ENCODE measurements at regions not wholly inside any gene's neighbourhood (a gene's known extent, or its start where the extent isn't known, plus 50 kb on each side); places are given as distances from the start of the nearest gene placed in this dataset.
A peak's percentile ranks its signal among the peaks of the same experiment; 100 is the strongest.

DNA sequence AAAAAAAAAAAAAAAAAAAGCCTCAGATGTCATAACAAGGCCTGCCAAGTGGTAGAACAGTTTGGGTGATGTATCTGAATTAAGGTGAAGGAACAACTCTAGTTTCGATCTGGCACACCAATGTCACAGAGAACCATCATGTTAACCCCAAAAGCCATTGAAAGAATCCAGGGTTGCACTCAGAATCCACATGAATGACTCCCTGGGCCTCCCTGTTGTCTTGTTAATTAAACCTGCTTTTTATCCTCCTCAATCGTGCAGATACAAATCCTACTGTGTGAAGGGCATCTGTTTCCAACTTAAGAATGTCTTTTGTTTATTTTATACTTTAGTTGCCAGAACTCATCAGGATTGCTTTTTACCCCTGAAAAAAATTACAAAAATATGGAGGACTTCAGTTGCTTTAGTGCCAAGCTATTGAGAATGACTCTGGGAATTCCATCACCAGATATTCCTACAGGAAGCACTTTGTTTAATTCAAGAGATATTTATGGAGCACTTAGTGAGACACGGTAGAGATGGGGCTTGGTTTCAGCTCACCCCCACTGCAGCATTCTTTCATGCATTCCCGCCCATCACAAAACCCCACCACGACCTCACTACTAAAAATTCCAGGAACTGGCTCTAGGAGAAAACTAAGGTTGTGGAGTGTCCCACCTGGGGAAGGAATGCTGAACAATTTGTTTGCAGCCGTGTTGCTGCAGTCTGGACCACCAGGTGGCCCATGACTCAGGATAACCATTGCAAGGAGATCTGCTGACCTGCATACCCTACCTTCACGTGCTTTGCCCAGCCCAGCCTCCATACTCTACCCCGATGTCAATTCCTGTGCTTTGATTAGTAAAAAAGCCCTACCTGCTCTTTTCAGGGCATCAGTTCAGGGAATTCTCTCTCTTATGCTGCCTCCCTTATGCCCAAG, 63.8 kb upstream of the GPRC5B start (continued):
- TF ChIP-seq JUND (IDR thresholded peaks at IDR 0.05; ENCODE audit: low read length) (peak; percentile 80), TCF12 (IDR thresholded peaks at IDR 0.05; ENCODE audit: low read depth, low read length) (peak; percentile 96), CHD2 (IDR thresholded peaks at IDR 0.05; ENCODE audit: low read length) (no peak), FOSL1 (IDR thresholded peaks at IDR 0.05; ENCODE audit: insufficient read depth, low read depth, low read length) (no peak), SP4 (IDR thresholded peaks at IDR 0.05; ENCODE audit: low read length) (no peak), GABPA (IDR thresholded peaks at IDR 0.05; ENCODE audit: borderline replicate concordance, insufficient read depth, low read length) (no peak), GTF2F1 (IDR thresholded peaks at IDR 0.05; ENCODE audit: borderline replicate concordance, low read depth, low read length) (no peak), TAF7 (optimal IDR thresholded peaks at IDR 0.05; ENCODE audit: borderline replicate concordance, low read depth, low read length) (no peak), SRF (IDR thresholded peaks at IDR 0.05; ENCODE audit: low read depth, low read length) (no peak), EP300 (IDR thresholded peaks at IDR 0.05; ENCODE audit: borderline replicate concordance in 1 of 2, low read depth in 2 of 2, low read length in 2 of 2) (peak; percentile 4 to 88; a peak in 2 of 3 replicates), CBX8 (IDR thresholded peaks at IDR 0.05; ENCODE audit: borderline replicate concordance, low read depth, low read length) (no peak), BACH1 (IDR thresholded peaks at IDR 0.05; ENCODE audit: low read length) (peak; percentile 99), SP2 (IDR thresholded peaks at IDR 0.05; ENCODE audit: low read length) (no peak), KDM5A (IDR thresholded peaks at IDR 0.05; ENCODE audit: low read length) (no peak), CBX5 (IDR thresholded peaks at IDR 0.05; ENCODE audit: low read depth, low read length) (no peak), TAF1 (IDR thresholded peaks at IDR 0.05; ENCODE audit: low read depth, low read length) (0 out of 2 replicates have a peak, but pooled peaks have one; percentile 15), SIRT6 (IDR thresholded peaks at IDR 0.05; ENCODE audit: low read length) (no peak), JUN (IDR thresholded peaks at IDR 0.05; ENCODE audit: low read depth, low read length) (0 out of 2 replicates have a peak, but pooled peaks have one; percentile 21)
- TF ChIP-seq, protein P1, sequence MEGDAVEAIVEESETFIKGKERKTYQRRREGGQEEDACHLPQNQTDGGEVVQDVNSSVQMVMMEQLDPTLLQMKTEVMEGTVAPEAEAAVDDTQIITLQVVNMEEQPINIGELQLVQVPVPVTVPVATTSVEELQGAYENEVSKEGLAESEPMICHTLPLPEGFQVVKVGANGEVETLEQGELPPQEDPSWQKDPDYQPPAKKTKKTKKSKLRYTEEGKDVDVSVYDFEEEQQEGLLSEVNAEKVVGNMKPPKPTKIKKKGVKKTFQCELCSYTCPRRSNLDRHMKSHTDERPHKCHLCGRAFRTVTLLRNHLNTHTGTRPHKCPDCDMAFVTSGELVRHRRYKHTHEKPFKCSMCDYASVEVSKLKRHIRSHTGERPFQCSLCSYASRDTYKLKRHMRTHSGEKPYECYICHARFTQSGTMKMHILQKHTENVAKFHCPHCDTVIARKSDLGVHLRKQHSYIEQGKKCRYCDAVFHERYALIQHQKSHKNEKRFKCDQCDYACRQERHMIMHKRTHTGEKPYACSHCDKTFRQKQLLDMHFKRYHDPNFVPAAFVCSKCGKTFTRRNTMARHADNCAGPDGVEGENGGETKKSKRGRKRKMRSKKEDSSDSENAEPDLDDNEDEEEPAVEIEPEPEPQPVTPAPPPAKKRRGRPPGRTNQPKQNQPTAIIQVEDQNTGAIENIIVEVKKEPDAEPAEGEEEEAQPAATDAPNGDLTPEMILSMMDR (IDR thresholded peaks at IDR 0.05; ENCODE audit: control extremely low read depth in 1 of 3, insufficient read depth in 1 of 3, low read depth in 1 of 3, low read length in 3 of 3): peak; percentile 55 to 68 (median 63)
- TF ChIP-seq, protein P2, sequence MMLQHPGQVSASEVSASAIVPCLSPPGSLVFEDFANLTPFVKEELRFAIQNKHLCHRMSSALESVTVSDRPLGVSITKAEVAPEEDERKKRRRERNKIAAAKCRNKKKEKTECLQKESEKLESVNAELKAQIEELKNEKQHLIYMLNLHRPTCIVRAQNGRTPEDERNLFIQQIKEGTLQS (IDR thresholded peaks at IDR 0.05; ENCODE audit: insufficient read depth, low read depth, low read length): no peak
- TF ChIP-seq, protein P3, sequence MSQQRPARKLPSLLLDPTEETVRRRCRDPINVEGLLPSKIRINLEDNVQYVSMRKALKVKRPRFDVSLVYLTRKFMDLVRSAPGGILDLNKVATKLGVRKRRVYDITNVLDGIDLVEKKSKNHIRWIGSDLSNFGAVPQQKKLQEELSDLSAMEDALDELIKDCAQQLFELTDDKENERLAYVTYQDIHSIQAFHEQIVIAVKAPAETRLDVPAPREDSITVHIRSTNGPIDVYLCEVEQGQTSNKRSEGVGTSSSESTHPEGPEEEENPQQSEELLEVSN (IDR thresholded peaks at IDR 0.05): peak; percentile 97

Measured in H1 (cell line).